Esophagus muscularis mucosa (tissue), 4 donors: ENCODE measurements at regions not wholly inside any gene's neighbourhood (a gene's known extent, or its start where the extent isn't known, plus 50 kb on each side); places are given as distances from the start of the nearest gene placed in this dataset.

Source experiments
- DNase-seq: peaks from one replicate; pipeline ENCODE4 v3.0.0-alpha.2; 2017; ENCODE audit errors: extremely low spot score
- H3K27ac ChIP-seq, 4 donors: fragments of 200-600 bp; sonication (generic); replicated peaks in 1 of 4; 1 replicate in 3 of 4; 2 replicates in 1 of 4; pipeline ENCODE4 v1.5.1; 2016 to 2019; ENCODE audit warnings: mild to moderate bottlenecking in 1 of 4
- H3K27me3 ChIP-seq, 4 donors: fragments of 200-600 bp; sonication (generic); one replicate each; pipeline versions ENCODE4 v1.5.1 to v1.6.0; 2016 to 2019
- H3K36me3 ChIP-seq, 4 donors: fragments of 200-600 bp; sonication (generic); one replicate each; pipeline ENCODE4 v1.5.1; 2016 to 2019
- H3K4me1 ChIP-seq, 4 donors: fragments of 200-600 bp; sonication (generic); one replicate each; pipeline ENCODE4 v1.5.1; 2016 to 2019
- H3K4me3 ChIP-seq, 4 donors: fragments of 200-600 bp; sonication (generic); 1 replicate in 2 of 4; 2 replicates in 2 of 4; pipeline ENCODE4 v1.5.1; 2016 to 2019; ENCODE audit warnings: mild to moderate bottlenecking in 4 of 4, moderate library complexity in 1 of 4
- H3K9me3 ChIP-seq, 4 donors: fragments of 200-600 bp; sonication (generic); 1 replicate in 3 of 4; 2 replicates in 1 of 4; pipeline ENCODE4 v1.5.1; 2016 to 2019
- EP300 ChIP-seq: sonication (generic); formaldehyde crosslinking; IDR thresholded peaks from one replicate; pipeline ENCODE4 v1.6.1; 2017; ENCODE audit warnings: antibody characterized with exemption
- POLR2A ChIP-seq: fragments of 450-650 bp; IDR thresholded peaks from one replicate; pipeline ENCODE4 v1.6.1; 2017; ENCODE audit warnings: antibody characterized with exemption, moderate library complexity, mild to moderate bottlenecking, low read depth
- POLR2AphosphoS5 ChIP-seq, 2 donors: sonication (generic); formaldehyde crosslinking; IDR thresholded peaks; one replicate each; pipeline ENCODE4 v1.6.1; 2017; ENCODE audit warnings: antibody characterized with exemption in 2 of 2
- WGBS: methylation state at CpG from one replicate; pipeline ENCODE4 v1.1.5; 2018; 5-methylcytosine and 5-hydroxymethylcytosine counted together
- intact Hi-C: fragments of 100-400 bp; cut with DNase I; formaldehyde crosslinking; loops from one replicate; pipeline ENCODE4 v1.15.1; 2023
- TF ChIP-seq, protein P1 (sequence below), 3 experiments: fragments of 200-600 bp in 2 of 3; fragments of 450-650 bp in 1 of 3; sonication (generic) in 2 of 3; IDR thresholded peaks; one replicate each; pipeline ENCODE4 v1.5.1; 2017 to 2019; ENCODE audit warnings: antibody characterized with exemption in 3 of 3, mild to moderate bottlenecking in 2 of 3, moderate library complexity in 1 of 3

DNA sequence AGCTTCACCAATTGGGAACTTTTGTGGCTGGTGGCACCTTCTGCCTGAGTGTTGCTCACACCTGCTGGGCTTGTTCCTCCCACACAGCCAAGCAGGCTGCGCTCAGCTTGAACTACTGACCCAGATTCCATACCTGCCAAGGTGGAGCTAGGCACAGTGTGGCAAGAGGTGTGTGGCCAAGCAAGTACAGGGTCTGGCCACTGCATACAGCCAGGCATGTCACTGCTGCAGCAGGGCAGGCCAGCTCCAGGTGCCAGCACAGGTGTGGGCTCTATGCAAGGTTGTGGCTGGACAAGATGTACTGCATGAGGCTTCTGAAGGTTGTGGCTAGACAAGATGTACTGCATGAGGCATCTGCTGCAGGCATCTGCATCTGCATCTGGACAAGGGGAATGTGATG is 1254.8 kb downstream of the AMY1C start:
- TF ChIP-seq, protein P1, sequence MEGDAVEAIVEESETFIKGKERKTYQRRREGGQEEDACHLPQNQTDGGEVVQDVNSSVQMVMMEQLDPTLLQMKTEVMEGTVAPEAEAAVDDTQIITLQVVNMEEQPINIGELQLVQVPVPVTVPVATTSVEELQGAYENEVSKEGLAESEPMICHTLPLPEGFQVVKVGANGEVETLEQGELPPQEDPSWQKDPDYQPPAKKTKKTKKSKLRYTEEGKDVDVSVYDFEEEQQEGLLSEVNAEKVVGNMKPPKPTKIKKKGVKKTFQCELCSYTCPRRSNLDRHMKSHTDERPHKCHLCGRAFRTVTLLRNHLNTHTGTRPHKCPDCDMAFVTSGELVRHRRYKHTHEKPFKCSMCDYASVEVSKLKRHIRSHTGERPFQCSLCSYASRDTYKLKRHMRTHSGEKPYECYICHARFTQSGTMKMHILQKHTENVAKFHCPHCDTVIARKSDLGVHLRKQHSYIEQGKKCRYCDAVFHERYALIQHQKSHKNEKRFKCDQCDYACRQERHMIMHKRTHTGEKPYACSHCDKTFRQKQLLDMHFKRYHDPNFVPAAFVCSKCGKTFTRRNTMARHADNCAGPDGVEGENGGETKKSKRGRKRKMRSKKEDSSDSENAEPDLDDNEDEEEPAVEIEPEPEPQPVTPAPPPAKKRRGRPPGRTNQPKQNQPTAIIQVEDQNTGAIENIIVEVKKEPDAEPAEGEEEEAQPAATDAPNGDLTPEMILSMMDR (IDR thresholded peaks at IDR 0.05), result no peak
- TF ChIP-seq POLR2AphosphoS5 (IDR thresholded peaks at IDR 0.05) (no peak), EP300 (no peak)
- H3K4me1 ChIP-seq, result no peaks in the 10 kb centered on the region
- H3K9me3 ChIP-seq, result no peaks in the 10 kb centered on the region
- H3K27ac ChIP-seq, result no peak overlapping the region
- 100% methylated on average over 1 of the region's 1 CpG for WGBS
- H3K4me3 ChIP-seq, result no peak overlapping the region
- H3K36me3 ChIP-seq, result no peaks in the 10 kb centered on the region
- no peak for DNase-seq
- H3K27me3 ChIP-seq, result no peaks in the 10 kb centered on the region
- intact Hi-C loops, result no loop called here

GRCh38 chr1:105005594-105006195 is 1256.0 kb downstream of the AMY1C start:
- no peak overlapping the region for H3K27ac ChIP-seq
- no peaks in the 10 kb centered on the region for H3K9me3 ChIP-seq
- H3K27me3 ChIP-seq, result no peaks in the 10 kb centered on the region
- no peak overlapping the region for H3K4me3 ChIP-seq
- H3K36me3 ChIP-seq, result no peaks in the 10 kb centered on the region
- TF ChIP-seq, protein P1 (IDR thresholded peaks at IDR 0.05), result no peak
- TF ChIP-seq POLR2AphosphoS5 (IDR thresholded peaks at IDR 0.05) (no peak), POLR2A (no peak), EP300 (no peak)
- no peaks in the 10 kb centered on the region for H3K4me1 ChIP-seq
- intact Hi-C loops, result no loop called here
- 90% methylated on average over 3 of the region's 7 CpGs for WGBS
- no peak for DNase-seq

DNA sequence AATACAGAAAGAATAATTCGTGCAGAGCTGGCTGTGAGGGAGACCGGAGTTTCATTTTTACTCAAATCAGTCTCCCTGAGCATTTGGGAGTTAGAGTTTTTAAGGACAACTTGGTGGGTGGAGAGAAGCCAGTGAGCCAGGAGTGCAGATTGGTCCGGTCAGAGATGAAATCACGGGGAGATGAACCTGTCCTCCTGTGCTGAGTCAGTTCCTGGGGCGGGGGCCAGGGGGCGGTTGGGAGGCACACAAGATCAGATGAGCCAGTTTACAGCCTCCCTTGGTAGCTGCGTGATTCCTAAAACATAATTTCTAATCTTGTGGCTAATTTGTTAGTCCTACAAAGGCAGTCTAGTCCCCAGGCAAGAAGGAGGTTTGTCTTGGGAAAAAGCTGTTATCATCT is 1267.9 kb downstream of the AMY1C start:
- no peaks in the 10 kb centered on the region for H3K36me3 ChIP-seq
- H3K4me3 ChIP-seq, result no peak overlapping the region
- H3K9me3 ChIP-seq, result no peaks in the 10 kb centered on the region
- no peak overlapping the region for H3K27ac ChIP-seq
- WGBS, result 87% methylated on average over 7 of the region's 7 CpGs
- H3K4me1 ChIP-seq, result no peaks in the 10 kb centered on the region
- TF ChIP-seq POLR2A (no peak), POLR2AphosphoS5 (IDR thresholded peaks at IDR 0.05) (no peak), EP300 (no peak)
- TF ChIP-seq, protein P1 (IDR thresholded peaks at IDR 0.05), result no peak
- DNase-seq, result no peak
- intact Hi-C loops, result no loop called here
- H3K27me3 ChIP-seq, result no peaks in the 10 kb centered on the region

DNA sequence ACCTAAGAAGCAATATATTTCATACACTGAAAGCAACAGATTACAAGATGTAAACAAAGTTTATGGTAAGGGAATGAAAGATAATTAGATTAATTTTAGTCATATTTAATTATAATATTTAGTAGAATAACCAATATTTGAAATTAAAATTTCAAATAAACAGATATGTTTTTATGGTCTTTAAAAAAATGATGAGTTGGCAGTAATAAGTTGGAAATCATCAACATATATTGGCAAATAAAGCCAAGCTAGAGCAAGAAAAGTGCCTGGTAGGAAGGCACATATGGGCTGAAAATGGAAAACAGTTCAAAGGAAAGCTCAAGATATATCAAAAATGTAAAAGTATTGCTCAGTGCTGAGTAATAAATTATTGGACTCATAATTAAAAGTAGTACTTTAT is 1274.0 kb downstream of the AMY1C start:
- Histone ChIP-seq H3K36me3 (no peaks in the 10 kb centered on the region), H3K27me3 (no peaks in the 10 kb centered on the region), H3K27ac (no peak overlapping the region), H3K9me3 (no peaks in the 10 kb centered on the region), H3K4me1 (no peaks in the 10 kb centered on the region), H3K4me3 (no peak overlapping the region)
- no peak for DNase-seq
- TF ChIP-seq POLR2AphosphoS5 (IDR thresholded peaks at IDR 0.05), result no peak
- no peak for TF ChIP-seq EP300
- no peak for TF ChIP-seq POLR2A
- TF ChIP-seq, protein P1 (IDR thresholded peaks at IDR 0.05), result no peak
- intact Hi-C loops, result no loop called here

- no peak overlapping the region for H3K4me3 ChIP-seq
- H3K9me3 ChIP-seq, result no peaks in the 10 kb centered on the region
- H3K36me3 ChIP-seq, result no peaks in the 10 kb centered on the region
- no peak for TF ChIP-seq POLR2A
- TF ChIP-seq, protein P1 (IDR thresholded peaks at IDR 0.05), result no peak
- no peak for TF ChIP-seq EP300
- no peak for TF ChIP-seq POLR2AphosphoS5 (IDR thresholded peaks at IDR 0.05)
- DNase-seq, result no peak
- WGBS, result 54% methylated on average over 3 of the region's 3 CpGs
- intact Hi-C loops, result no loop called here
- H3K27me3 ChIP-seq, result no peaks in the 10 kb centered on the region
- no peaks in the 10 kb centered on the region for H3K4me1 ChIP-seq
- no peak overlapping the region for H3K27ac ChIP-seq
Measured at GRCh38 chr1:105027838-105028471, 1278.3 kb downstream of the AMY1C start.
